Caco-2 (cell line): ENCODE measurements at regions not wholly inside any gene's neighbourhood (a gene's known extent, or its start where the extent isn't known, plus 50 kb on each side); places are given as distances from the start of the nearest gene placed in this dataset.

Source experiments
- BruUV-seq: library from RNA; stranded (reverse); fragments of 400-500 nt; replicated peaks from 2 replicates; lab custom pipeline; 2021; lab: Mats Ljungman, UMichigan
- CTCF ChIA-PET: fragments of 300-600 bp; sonication (Branson Sonifier 250); formaldehyde crosslinking; loops from one replicate; lab custom pipeline; 2022; ENCODE audit warnings: antibody characterized with exemption; lab: Charles Lee
- POLR2A ChIA-PET: fragments of 300-600 bp; sonication (Branson Sonifier 250); formaldehyde crosslinking; loops from one replicate; lab custom pipeline; 2022; ENCODE audit warnings: antibody characterized with exemption; lab: Charles Lee
- DNase-seq, 2 experiments: peaks; one replicate each; pipeline versions ENCODE4 v3.0.0 to v3.0.0-alpha.2; 2020 to 2022
- H3K27me3 ChIP-seq: replicated peaks from 2 replicates; pipeline ENCODE4 v1.6.0; 2011; ENCODE audit warnings: low read length; ENCODE audit not compliant: control insufficient read depth, insufficient read depth
- H3K36me3 ChIP-seq: 2 replicates; pipeline ENCODE4 v1.5.1; 2011; ENCODE audit warnings: low read length; ENCODE audit not compliant: control insufficient read depth, insufficient read depth
- H3K4me1 ChIP-seq: fragments of 250-450 bp; sonication (Bioruptor Pico); 2 replicates; pipeline ENCODE4 v1.5.1; 2020; ENCODE audit warnings: mild to moderate bottlenecking
- H3K4me3 ChIP-seq: 2 replicates; pipeline ENCODE4 v1.5.1; 2011; ENCODE audit warnings: low read depth, mild to moderate bottlenecking, control low read depth, low read length
- H3K9me3 ChIP-seq: fragments of 250-450 bp; sonication (Bioruptor Pico); 2 replicates; pipeline ENCODE4 v1.5.1; 2020; ENCODE audit warnings: mild to moderate bottlenecking, moderate library complexity
- H3K27ac Mint-ChIP-seq: one replicate; pipeline ENCODE4 v1.8.0; 2022; ENCODE audit warnings: mixed read lengths; ENCODE audit not compliant: unreplicated experiment
- H3K27me3 Mint-ChIP-seq: one replicate; pipeline ENCODE4 v1.8.0; 2022; ENCODE audit warnings: mixed read lengths; ENCODE audit not compliant: insufficient read depth, unreplicated experiment
- H3K36me3 Mint-ChIP-seq: one replicate; pipeline ENCODE4 v1.8.0; 2022; ENCODE audit warnings: mild to moderate bottlenecking, mixed read lengths; ENCODE audit not compliant: insufficient read depth, unreplicated experiment
- H3K4me1 Mint-ChIP-seq: one replicate; pipeline ENCODE4 v1.8.0; 2022; ENCODE audit warnings: low read depth, mixed read lengths; ENCODE audit not compliant: unreplicated experiment
- H3K4me3 Mint-ChIP-seq: one replicate; pipeline ENCODE4 v1.8.0; 2022; ENCODE audit warnings: mild to moderate bottlenecking, moderate library complexity, mixed read lengths; ENCODE audit not compliant: unreplicated experiment
- H3K9me3 Mint-ChIP-seq: one replicate; pipeline ENCODE4 v1.8.0; 2022; ENCODE audit warnings: mixed read lengths; ENCODE audit not compliant: unreplicated experiment
- intact Hi-C: fragments of 100-400 bp; cut with micrococcal nuclease; formaldehyde crosslinking; loops from one replicate; pipeline ENCODE4 v1.10.0; 2022; ENCODE audit not compliant: unreplicated experiment
- TF ChIP-seq, protein P1 (sequence below), 2 experiments: fragments of 200-600 bp in 1 of 2; IDR thresholded peaks; 1 replicate in 1 of 2; 2 replicates in 1 of 2; pipeline versions ENCODE4 v1.5.1 to v1.8.0; 2011 to 2022; ENCODE audit warnings: antibody characterized with exemption in 1 of 2, control low read depth in 1 of 2, inconsistent platforms in 1 of 2, low read depth in 1 of 2, low read length in 1 of 2, mild to moderate bottlenecking in 1 of 2, moderate library complexity in 1 of 2; ENCODE audit not compliant: insufficient read depth in 1 of 2, severe bottlenecking in 1 of 2, unreplicated experiment in 1 of 2

DNA sequence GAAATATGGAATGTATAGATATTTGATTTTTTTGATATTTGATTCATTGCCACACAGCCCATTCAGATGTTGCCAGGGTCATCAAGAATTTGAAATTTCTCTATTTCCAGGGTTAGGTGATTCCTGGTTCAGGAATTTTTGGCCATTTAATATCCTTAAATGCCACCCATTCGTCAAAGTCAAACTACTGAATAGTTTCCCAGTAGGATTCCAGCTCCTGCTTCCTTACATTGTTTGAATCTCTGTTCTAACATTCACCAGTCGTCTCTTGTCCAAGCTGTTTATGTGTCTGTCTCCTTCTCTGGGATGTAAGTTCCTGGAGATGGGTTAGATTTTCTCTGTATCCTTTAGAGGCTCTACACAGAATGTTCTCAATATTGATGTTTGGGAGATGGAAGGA lies 124.9 kb upstream of the TLE3 start:
- BruUV-seq = no TSS peak
- Mint-ChIP-seq H3K27ac (no peak overlapping the region), H3K4me1 (no peaks in the 10 kb centered on the region), H3K9me3 (no peaks in the 10 kb centered on the region), H3K4me3 (no peak overlapping the region), H3K27me3 (no peaks in the 10 kb centered on the region), H3K36me3 (no peaks in the 10 kb centered on the region)
- CTCF ChIA-PET = no interaction called here
- POLR2A ChIA-PET = no interaction called here
- Histone ChIP-seq H3K36me3 (no peaks in the 10 kb centered on the region), H3K4me1 (no peaks in the 10 kb centered on the region), H3K4me3 (no peak overlapping the region), H3K27me3 (no peaks in the 10 kb centered on the region), H3K9me3 (no peaks in the 10 kb centered on the region)
- no peak for DNase-seq
- TF ChIP-seq, protein P1, sequence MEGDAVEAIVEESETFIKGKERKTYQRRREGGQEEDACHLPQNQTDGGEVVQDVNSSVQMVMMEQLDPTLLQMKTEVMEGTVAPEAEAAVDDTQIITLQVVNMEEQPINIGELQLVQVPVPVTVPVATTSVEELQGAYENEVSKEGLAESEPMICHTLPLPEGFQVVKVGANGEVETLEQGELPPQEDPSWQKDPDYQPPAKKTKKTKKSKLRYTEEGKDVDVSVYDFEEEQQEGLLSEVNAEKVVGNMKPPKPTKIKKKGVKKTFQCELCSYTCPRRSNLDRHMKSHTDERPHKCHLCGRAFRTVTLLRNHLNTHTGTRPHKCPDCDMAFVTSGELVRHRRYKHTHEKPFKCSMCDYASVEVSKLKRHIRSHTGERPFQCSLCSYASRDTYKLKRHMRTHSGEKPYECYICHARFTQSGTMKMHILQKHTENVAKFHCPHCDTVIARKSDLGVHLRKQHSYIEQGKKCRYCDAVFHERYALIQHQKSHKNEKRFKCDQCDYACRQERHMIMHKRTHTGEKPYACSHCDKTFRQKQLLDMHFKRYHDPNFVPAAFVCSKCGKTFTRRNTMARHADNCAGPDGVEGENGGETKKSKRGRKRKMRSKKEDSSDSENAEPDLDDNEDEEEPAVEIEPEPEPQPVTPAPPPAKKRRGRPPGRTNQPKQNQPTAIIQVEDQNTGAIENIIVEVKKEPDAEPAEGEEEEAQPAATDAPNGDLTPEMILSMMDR (IDR thresholded peaks at IDR 0.05; ENCODE audit: insufficient read depth in 1 of 2, low read depth in 1 of 2, low read length in 1 of 2, severe bottlenecking in 1 of 2, unreplicated experiment in 1 of 2) = no peak
- intact Hi-C loops = no loop called here

DNA sequence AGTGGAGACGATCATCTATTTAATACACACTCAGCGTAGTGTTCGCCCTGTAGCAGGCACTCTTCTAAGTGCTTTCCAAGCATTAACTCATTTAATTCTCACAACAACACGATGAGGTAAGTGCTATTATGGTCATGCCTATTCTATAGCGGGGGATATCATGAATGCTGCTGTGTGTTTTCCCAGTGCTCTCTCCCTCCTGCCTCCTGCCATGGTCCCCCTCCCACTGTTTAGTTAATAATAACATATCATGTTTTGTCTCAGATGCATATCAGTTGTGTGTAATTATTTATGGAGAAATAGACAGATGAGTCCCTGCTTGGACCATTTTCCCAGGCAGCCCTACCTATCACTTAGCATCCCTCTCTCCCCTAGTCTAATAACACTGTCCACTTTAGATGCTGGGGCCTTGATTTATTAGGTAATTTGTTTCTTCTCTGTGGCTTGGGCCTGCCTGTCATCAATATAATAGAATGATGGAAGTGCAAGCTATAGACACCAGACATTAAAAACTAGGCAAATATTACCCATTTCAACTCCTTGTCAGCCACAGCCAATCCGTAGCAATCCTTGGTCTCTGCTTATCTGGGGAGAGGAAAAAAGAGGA lies 122.9 kb upstream of the TLE3 start:
- Mint-ChIP-seq H3K36me3 (no peaks in the 10 kb centered on the region), H3K4me3 (no peak overlapping the region), H3K4me1 (no peaks in the 10 kb centered on the region), H3K27ac (no peak overlapping the region), H3K27me3 (no peaks in the 10 kb centered on the region), H3K9me3 (no peaks in the 10 kb centered on the region)
- CTCF ChIA-PET = no interaction called here
- Histone ChIP-seq H3K4me3 (no peak overlapping the region), H3K4me1 (no peaks in the 10 kb centered on the region), H3K27me3 (no peaks in the 10 kb centered on the region), H3K9me3 (no peaks in the 10 kb centered on the region), H3K36me3 (no peaks in the 10 kb centered on the region)
- POLR2A ChIA-PET = no interaction called here
- intact Hi-C loops = no loop called here
- TF ChIP-seq, protein P1 (IDR thresholded peaks at IDR 0.05; ENCODE audit: insufficient read depth in 1 of 2, low read depth in 1 of 2, low read length in 1 of 2, severe bottlenecking in 1 of 2, unreplicated experiment in 1 of 2) = no peak
- DNase-seq = no peak
- no TSS peak for BruUV-seq

DNA sequence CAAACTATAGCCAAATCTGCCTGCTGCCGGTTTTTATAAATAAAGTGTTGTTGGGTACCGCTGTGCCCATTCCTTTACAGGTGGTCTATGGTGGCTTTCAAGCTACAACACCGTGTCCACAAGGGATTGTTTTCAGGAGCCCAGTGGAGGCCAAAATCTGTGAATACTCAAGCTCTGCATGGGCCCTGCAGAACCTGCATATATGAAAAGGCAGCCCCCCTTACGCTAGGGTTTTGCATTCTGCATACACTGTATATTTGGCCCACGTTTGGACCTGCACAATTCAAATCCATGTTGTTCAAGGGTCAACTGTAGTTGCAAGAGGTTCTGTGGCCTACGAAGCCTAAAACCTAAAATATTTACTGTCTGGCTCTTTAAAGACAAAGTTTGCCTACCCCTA lies 122.2 kb upstream of the TLE3 start:
- CTCF ChIA-PET = no interaction called here

More for the DNA sequence above, 122.2 kb upstream of the TLE3 start:
- no peaks in the 10 kb centered on the region for H3K36me3 Mint-ChIP-seq
- no peaks in the 10 kb centered on the region for H3K9me3 ChIP-seq
- no peaks in the 10 kb centered on the region for H3K9me3 Mint-ChIP-seq
- no peak overlapping the region for H3K4me3 ChIP-seq
- no peak for DNase-seq
- intact Hi-C loops = no loop called here
- H3K4me3 Mint-ChIP-seq = no peak overlapping the region
- no peaks in the 10 kb centered on the region for H3K4me1 Mint-ChIP-seq
- POLR2A ChIA-PET = no interaction called here
- no peaks in the 10 kb centered on the region for H3K4me1 ChIP-seq
- no TSS peak for BruUV-seq
- H3K27ac Mint-ChIP-seq = no peak overlapping the region
- H3K27me3 ChIP-seq = no peaks in the 10 kb centered on the region
- TF ChIP-seq, protein P1 (IDR thresholded peaks at IDR 0.05; ENCODE audit: insufficient read depth in 1 of 2, low read depth in 1 of 2, low read length in 1 of 2, severe bottlenecking in 1 of 2, unreplicated experiment in 1 of 2) = no peak
- H3K36me3 ChIP-seq = no peaks in the 10 kb centered on the region
- H3K27me3 Mint-ChIP-seq = no peaks in the 10 kb centered on the region
